Stimulated activated naive CD4-positive, alpha-beta T cell treated with Interleukin-2 at 50 U/mL for 16 hours (primary cell): ENCODE measurements at regions not wholly inside any gene's neighbourhood (a gene's known extent, or its start where the extent isn't known, plus 50 kb on each side); places are given as distances from the start of the nearest gene placed in this dataset.
A peak's percentile ranks its signal among the peaks of the same experiment; 100 is the strongest.

Experiments
- DNase-seq: peaks from one replicate; lab custom pipeline; 2025; lab: John Stamatoyannopoulos, UW

- DNase-seq = no peak
These were observed 50.7 kb upstream of the SPATA12 start for GRCh38 chr3:57009802-57010201.

GRCh38 chr3:57009367-57009766 lies 51.1 kb upstream of the SPATA12 start:
- no peak for DNase-seq

GRCh38 chr3:57007521-57008460 lies 52.7 kb upstream of the SPATA12 start:
- no peak for DNase-seq

- DNase-seq = no peak
These were observed 53.5 kb upstream of the SPATA12 start for GRCh38 chr3:57006949-57007419.

GRCh38 chr3:57006179-57006657 lies 54.2 kb upstream of the SPATA12 start:
- DNase-seq = no peak

- no peak for DNase-seq
These were observed 56.2 kb upstream of the SPATA12 start for GRCh38 chr3:57004229-57004628.

GRCh38 chr3:57003676-57004075 lies 56.8 kb upstream of the SPATA12 start:
- no peak for DNase-seq

GRCh38 chr3:57001356-57001755 lies 59.1 kb upstream of the SPATA12 start:
- DNase-seq = no peak

- no peak for DNase-seq
These were observed 60.5 kb upstream of the SPATA12 start for GRCh38 chr3:57000012-57000411.

- DNase-seq = no peak
These were observed 60.9 kb upstream of the SPATA12 start for GRCh38 chr3:56999547-56999946.

GRCh38 chr3:56998076-56998529 lies 62.4 kb upstream of the SPATA12 start:
- DNase-seq = no peak

- no peak for DNase-seq
These were observed 62.8 kb upstream of the SPATA12 start for GRCh38 chr3:56997675-56998074.

- no peak for DNase-seq
These were observed 63.4 kb upstream of the SPATA12 start for GRCh38 chr3:56997041-56997440.

GRCh38 chr3:56994391-56994790 lies 66.1 kb upstream of the SPATA12 start:
- no peak for DNase-seq

GRCh38 chr3:56990641-56991015 lies 69.8 kb upstream of the SPATA12 start:
- DNase-seq = no peak

- no peak for DNase-seq
These were observed 70.4 kb upstream of the SPATA12 start for GRCh38 chr3:56989977-56990640.

- no peak for DNase-seq
These were observed 71.1 kb upstream of the SPATA12 start for GRCh38 chr3:56989169-56989976.

GRCh38 chr3:56988458-56989168 lies 71.9 kb upstream of the SPATA12 start:
- DNase-seq = peak; percentile 62

GRCh38 chr3:56987238-56987895 lies 73.1 kb upstream of the SPATA12 start:
- DNase-seq = no peak

GRCh38 chr3:56986347-56986746 lies 74.1 kb upstream of the SPATA12 start:
- DNase-seq = no peak

GRCh38 chr3:56985878-56986277 lies 74.6 kb upstream of the SPATA12 start:
- DNase-seq = no peak
